ENCODE measurements at regions not wholly inside any gene's neighbourhood (a gene's known extent, or its start where the extent isn't known, plus 50 kb on each side); places are given as distances from the start of the nearest gene placed in this dataset.

DNA sequence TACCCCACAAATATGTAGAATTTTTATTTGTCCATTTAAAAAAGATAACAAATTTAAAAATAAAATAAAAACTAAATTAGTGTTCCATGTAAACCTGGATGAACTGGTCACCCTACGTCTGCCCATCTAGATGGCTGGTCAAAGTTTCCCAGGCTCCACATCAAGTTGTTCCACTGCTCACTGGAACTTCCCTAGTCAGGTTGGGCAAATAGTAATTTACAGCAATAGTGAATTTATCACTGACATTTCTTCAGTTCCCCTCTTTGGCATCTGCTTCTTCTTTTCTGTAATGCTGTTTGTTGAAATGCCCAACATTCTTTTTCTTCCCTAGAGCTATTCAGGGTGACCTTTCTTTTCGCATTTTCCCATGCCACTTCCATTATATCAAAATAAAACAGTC is 272.7 kb upstream of the BTG1 start:
- Histone ChIP-seq H3K36me3 (ENCODE audit: control insufficient read depth, insufficient read depth, low read length) (no peaks in the 10 kb centered on the region), H3K4me1 (ENCODE audit: control insufficient read depth, insufficient read depth, low read length) (no peaks in the 10 kb centered on the region), H3K9me3 (ENCODE audit: control insufficient read depth, insufficient read depth, low read length) (no peaks in the 10 kb centered on the region), H3K27me3 (ENCODE audit: control insufficient read depth, insufficient read depth, low read length) (no peaks in the 10 kb centered on the region), H3K27ac (ENCODE audit: low read length) (no peak overlapping the region), H3K4me3 (ENCODE audit: low read length) (no peak overlapping the region)
- no peak overlapping the region for H3K27ac Mint-ChIP-seq
- intact Hi-C loops (cut with micrococcal nuclease) = no loop called here
- no peaks in the 10 kb centered on the region for H3K9me3 Mint-ChIP-seq
- 92% methylated on average over 2 of the region's 2 CpGs for WGBS (ENCODE audit: insufficient coverage)
- DNase-seq (no peak), ATAC-seq (no peak)
- TF ChIP-seq, protein P1, sequence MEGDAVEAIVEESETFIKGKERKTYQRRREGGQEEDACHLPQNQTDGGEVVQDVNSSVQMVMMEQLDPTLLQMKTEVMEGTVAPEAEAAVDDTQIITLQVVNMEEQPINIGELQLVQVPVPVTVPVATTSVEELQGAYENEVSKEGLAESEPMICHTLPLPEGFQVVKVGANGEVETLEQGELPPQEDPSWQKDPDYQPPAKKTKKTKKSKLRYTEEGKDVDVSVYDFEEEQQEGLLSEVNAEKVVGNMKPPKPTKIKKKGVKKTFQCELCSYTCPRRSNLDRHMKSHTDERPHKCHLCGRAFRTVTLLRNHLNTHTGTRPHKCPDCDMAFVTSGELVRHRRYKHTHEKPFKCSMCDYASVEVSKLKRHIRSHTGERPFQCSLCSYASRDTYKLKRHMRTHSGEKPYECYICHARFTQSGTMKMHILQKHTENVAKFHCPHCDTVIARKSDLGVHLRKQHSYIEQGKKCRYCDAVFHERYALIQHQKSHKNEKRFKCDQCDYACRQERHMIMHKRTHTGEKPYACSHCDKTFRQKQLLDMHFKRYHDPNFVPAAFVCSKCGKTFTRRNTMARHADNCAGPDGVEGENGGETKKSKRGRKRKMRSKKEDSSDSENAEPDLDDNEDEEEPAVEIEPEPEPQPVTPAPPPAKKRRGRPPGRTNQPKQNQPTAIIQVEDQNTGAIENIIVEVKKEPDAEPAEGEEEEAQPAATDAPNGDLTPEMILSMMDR (IDR thresholded peaks at IDR 0.05) = no peak
- H3K4me3 Mint-ChIP-seq = no peak overlapping the region
- no peaks in the 10 kb centered on the region for H3K36me3 Mint-ChIP-seq
- H3K27me3 Mint-ChIP-seq (ENCODE audit: low read depth in 2 of 2) = no peaks in the 10 kb centered on the region
- peaks cover 5% of the 10 kb centered on the region in 2 donors for H3K4me1 Mint-ChIP-seq

DNA sequence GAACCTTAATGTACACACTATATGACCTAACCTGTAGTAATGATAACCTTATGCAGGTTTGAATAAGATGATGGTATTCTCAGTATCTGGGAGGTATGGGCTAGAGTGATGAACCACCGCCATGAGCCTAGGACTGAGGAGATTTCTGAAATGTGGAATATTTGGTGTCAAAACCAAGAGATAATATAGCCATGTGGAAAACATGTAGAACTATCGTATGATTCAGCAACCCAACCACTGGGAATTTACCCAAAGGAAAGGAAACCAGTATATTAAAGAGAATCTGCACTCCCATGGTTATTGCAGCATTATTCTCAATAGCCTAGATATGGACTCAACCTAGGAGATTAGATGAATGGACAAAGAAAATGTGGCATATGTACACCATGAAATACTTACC is 271.7 kb upstream of the BTG1 start:
- no peaks in the 10 kb centered on the region for H3K36me3 Mint-ChIP-seq
- Histone ChIP-seq H3K36me3 (ENCODE audit: control insufficient read depth, insufficient read depth, low read length) (no peaks in the 10 kb centered on the region), H3K4me3 (ENCODE audit: low read length) (no peak overlapping the region), H3K27me3 (ENCODE audit: control insufficient read depth, insufficient read depth, low read length) (no peaks in the 10 kb centered on the region), H3K4me1 (ENCODE audit: control insufficient read depth, insufficient read depth, low read length) (no peaks in the 10 kb centered on the region), H3K27ac (ENCODE audit: low read length) (no peak overlapping the region), H3K9me3 (ENCODE audit: control insufficient read depth, insufficient read depth, low read length) (no peaks in the 10 kb centered on the region)
- no peaks in the 10 kb centered on the region for H3K9me3 Mint-ChIP-seq
- DNase-seq (no peak), ATAC-seq (no peak)
- WGBS (ENCODE audit: insufficient coverage) = 96% methylated on average over 2 of the region's 2 CpGs
- H3K4me1 Mint-ChIP-seq = peaks cover 4 to 5% of the 10 kb centered on the region in 2 donors
- H3K27me3 Mint-ChIP-seq (ENCODE audit: low read depth in 2 of 2) = no peaks in the 10 kb centered on the region
- TF ChIP-seq, protein P1 (IDR thresholded peaks at IDR 0.05) = no peak
- H3K27ac Mint-ChIP-seq = no peak overlapping the region
- intact Hi-C loops (cut with micrococcal nuclease) = no loop called here
- no peak overlapping the region for H3K4me3 Mint-ChIP-seq

DNA sequence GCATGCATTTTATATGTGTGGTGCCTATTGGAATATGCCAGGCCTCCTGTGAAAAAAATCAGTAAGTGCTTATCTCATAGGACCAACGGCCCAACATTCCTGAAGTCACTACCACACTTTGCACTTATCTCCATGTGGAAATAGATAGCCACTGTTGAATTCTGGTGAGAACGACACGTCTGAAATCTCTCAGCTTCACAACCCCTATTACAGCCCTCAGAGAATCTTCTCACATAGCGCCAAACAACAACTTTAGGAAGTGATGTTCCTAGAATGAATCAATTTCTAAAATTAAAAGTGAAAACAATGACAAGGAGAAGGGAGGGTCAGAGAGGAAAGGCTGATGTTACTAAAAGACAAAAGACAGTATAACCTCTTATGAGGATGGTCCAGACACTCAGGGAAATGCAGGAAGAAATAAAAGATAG is 270.8 kb upstream of the BTG1 start:
- Histone ChIP-seq H3K9me3 (ENCODE audit: control insufficient read depth, insufficient read depth, low read length) (no peaks in the 10 kb centered on the region), H3K27me3 (ENCODE audit: control insufficient read depth, insufficient read depth, low read length) (no peaks in the 10 kb centered on the region), H3K4me3 (ENCODE audit: low read length) (no peak overlapping the region), H3K36me3 (ENCODE audit: control insufficient read depth, insufficient read depth, low read length) (no peaks in the 10 kb centered on the region), H3K27ac (ENCODE audit: low read length) (no peak overlapping the region), H3K4me1 (ENCODE audit: control insufficient read depth, insufficient read depth, low read length) (no peaks in the 10 kb centered on the region)
- intact Hi-C loops (cut with micrococcal nuclease) = no loop called here
- TF ChIP-seq, protein P1 (IDR thresholded peaks at IDR 0.05) = no peak
- Mint-ChIP-seq H3K4me3 (no peak overlapping the region), H3K9me3 (no peaks in the 10 kb centered on the region), H3K4me1 (peaks cover 4 to 5% of the 10 kb centered on the region in 2 donors), H3K27me3 (ENCODE audit: low read depth in 2 of 2) (no peaks in the 10 kb centered on the region), H3K27ac (no peak overlapping the region), H3K36me3 (no peaks in the 10 kb centered on the region)
- ATAC-seq (no peak), DNase-seq (no peak)
- 64% methylated on average over 3 of the region's 4 CpGs for WGBS (ENCODE audit: insufficient coverage)

Measured in natural killer cell (primary cell).